ENCODE measurements at regions not wholly inside any gene's neighbourhood (a gene's known extent, or its start where the extent isn't known, plus 50 kb on each side); places are given as distances from the start of the nearest gene placed in this dataset.
A peak's percentile ranks its signal among the peaks of the same experiment; 100 is the strongest.

GRCh38 chr15:92818651-92819277 is 81.4 kb upstream of the CHD2 start:
- H2BK120ac ChIP-seq (ENCODE audit: low read depth, low read length) = peak overlapping the region; percentile 87
- H3K56ac ChIP-seq (ENCODE audit: extremely low read depth, insufficient read depth, low read length) = peak overlapping the region; percentile 91
- peak overlapping the region; percentile 92 for H3K9ac ChIP-seq (ENCODE audit: low read depth, low read length)
- H3K23ac ChIP-seq (ENCODE audit: low read depth, low read length) = peak overlapping the region; percentile 86
- TF ChIP-seq MAFK (IDR thresholded peaks at IDR 0.05; ENCODE audit: low read depth, low read length) (no peak), BHLHE40 (IDR thresholded peaks at IDR 0.05; ENCODE audit: low read depth, low read length) (no peak)
- H3K9me1 ChIP-seq (ENCODE audit: insufficient read depth, low read length) = peaks cover 10% of the 10 kb centered on the region; the same call in 1 of the 2 replicates
- H3K4me2 ChIP-seq (ENCODE audit: low read depth, low read length) = peak overlapping the region; percentile 98
- peak overlapping the region; percentile 94 for H3K4ac ChIP-seq (ENCODE audit: low read depth, low read length)
- peak overlapping the region; percentile 99 for H4K5ac ChIP-seq (ENCODE audit: low read depth, low read length)
- H4K8ac ChIP-seq (ENCODE audit: low read depth in 2 of 2, low read length in 2 of 2) = peak overlapping the region; percentile 92 to 97
- H4K20me1 ChIP-seq (ENCODE audit: insufficient read depth, low read length) = no peaks in the 10 kb centered on the region
- ATAC-seq (ENCODE audit: low read depth) (no peak), DNase-seq (no peak)
- peak overlapping the region; percentile 96 for H4K91ac ChIP-seq (ENCODE audit: insufficient read depth, low read depth, low read length)
- peak overlapping the region; percentile 81 for H2AFZ ChIP-seq (replicated peaks; ENCODE audit: low read length, poor library complexity)
- dilution Hi-C loops (cut with HindIII; ENCODE audit: low sequenced_read_pairs, unreplicated experiment) (loop anchor here (25.0 kb wide), 1 partner anchor 119 kb away; no protein-coding TSS in a partner anchor), intact Hi-C loops (cut with micrococcal nuclease) (loop anchor here (1.0 kb wide), 1 partner anchor 7 kb away; no protein-coding TSS in a partner anchor), in situ Hi-C loops (cut with MboI; ENCODE audit: low sequenced_read_pairs) (loop anchor here (25.0 kb wide), 1 partner anchor 1831 kb away; the partner anchor contains the start of gene PRC1)
- H2BK5ac ChIP-seq (ENCODE audit: low read depth, low read length, poor library complexity, severe bottlenecking) = peak overlapping the region; percentile 94
- 20% methylated on average over 2 of the region's 16 CpGs; no CpG with 5 or more reads in 1 of the 2 experiments for WGBS, 2 experiments (ENCODE audit: extremely low coverage in 2 of 2, insufficient read length in 1 of 2)
- POLR2A ChIA-PET (ENCODE audit: unreplicated experiment) = interaction anchor here (0.5 to 2.6 kb wide), 5 partner anchors 13 to 89 kb away, joined by 3 to 14 read pairs (median 6); partner anchors contain the start of gene CHD2
- H3K18ac ChIP-seq (ENCODE audit: low read depth, low read length) = peak overlapping the region; percentile 99
- peak overlapping the region; percentile 32; the same call in 1 of the 2 replicates for H3K4me3 ChIP-seq (ENCODE audit: insufficient read depth, low read depth, low read length)
- H3K27ac ChIP-seq (ENCODE audit: insufficient read depth, low read length) = peak overlapping the region; percentile 99
- peaks cover 13% of the 10 kb centered on the region for H3K4me1 ChIP-seq (ENCODE audit: control insufficient read depth, insufficient read depth, low read length)
- peak overlapping the region; percentile 66 for H2BK20ac ChIP-seq (ENCODE audit: low read depth, low read length)
- peaks cover 7 to 16% of the 10 kb centered on the region in 2 experiments; a peak in 3 of 4 replicates for H3K79me1 ChIP-seq (ENCODE audit: low read depth in 1 of 2, low read length in 2 of 2)
- no peaks in the 10 kb centered on the region for H3K9me3 ChIP-seq (ENCODE audit: control insufficient read depth, insufficient read depth, low read length)
- peak overlapping the region; percentile 95; the same call in 2 of the 3 replicates for H2BK15ac ChIP-seq (ENCODE audit: low read depth, low read length)
- H3K36me3 ChIP-seq (ENCODE audit: control insufficient read depth, insufficient read depth, low read length) = no peaks in the 10 kb centered on the region
- H2AK9ac ChIP-seq (replicated peaks; ENCODE audit: low read depth, low read length, poor library complexity) = peak overlapping the region; percentile 25
- no peaks in the 10 kb centered on the region for H3K27me3 ChIP-seq (ENCODE audit: control insufficient read depth, insufficient read depth, low read length)
- no TSS peak for BruUV-seq (replicated peaks)
- CTCF ChIA-PET = interaction anchor here (0.9 kb wide), 1 partner anchor 10 kb away, joined by 4 read pairs; no protein-coding TSS in a partner anchor
- H2AK5ac ChIP-seq (ENCODE audit: low read depth, low read length) = peak overlapping the region; percentile 3; the same call in 1 of the 2 replicates
- peak overlapping the region; percentile 79 for H3K14ac ChIP-seq (replicated peaks; ENCODE audit: low read depth, low read length)
